SK-N-SH (cell line): ENCODE measurements at regions not wholly inside any gene's neighbourhood (a gene's known extent, or its start where the extent isn't known, plus 50 kb on each side); places are given as distances from the start of the nearest gene placed in this dataset.

Experiments used
- CTCF ChIA-PET: fragments of 300-600, 350-600 bp; formaldehyde crosslinking; extraction: SDS; loops from one replicate; lab custom pipeline; 2021; lab: Yijun Ruan, JAX
- POLR2A ChIA-PET: fragments of 350-600 bp; sonication (Branson Sonifier 250); formaldehyde crosslinking; extraction: SDS; loops from one replicate; lab custom pipeline; 2020; ENCODE audit warnings: antibody characterized with exemption, inconsistent platforms; lab: Yijun Ruan, JAX
- DNase-seq: peaks from one replicate; pipeline ENCODE4 v3.0.0; 2012
- H2AFZ ChIP-seq: fragments of 200-600 bp; sonication (generic); 2 replicates; pipeline ENCODE4 v1.8.1; 2016; ENCODE audit warnings: antibody characterized with exemption, mild to moderate bottlenecking, low read depth
- H3F3A ChIP-seq: fragments of 200-600 bp; sonication (generic); replicated peaks from 2 replicates; pipeline ENCODE3; 2016; ENCODE audit warnings: antibody characterized with exemption, mild to moderate bottlenecking; ENCODE audit not compliant: insufficient read depth
- H3K27ac ChIP-seq, 2 experiments: fragments of 200-500 bp in 1 of 2; fragments of 200-600 bp in 1 of 2; sonication (Bioruptor generic) in 1 of 2; sonication (generic), shearing (Covaris generic) in 1 of 2; 2 replicates each; pipeline versions ENCODE4 v1.5.1 to v1.6.1; 2014 to 2016; ENCODE audit warnings: low read depth in 2 of 2, inconsistent platforms in 1 of 2, low read length in 1 of 2, mild to moderate bottlenecking in 1 of 2, mixed read lengths in 1 of 2
- H3K27me3 ChIP-seq: fragments of 200-600 bp; sonication (generic), shearing (Covaris generic); 2 replicates; pipeline ENCODE4 v1.6.1; 2016; ENCODE audit warnings: mixed run types; ENCODE audit not compliant: insufficient read depth
- H3K36me3 ChIP-seq, 2 experiments: fragments of 200-500 bp in 1 of 2; fragments of 200-600 bp in 1 of 2; sonication (Bioruptor generic) in 1 of 2; sonication (generic) in 1 of 2; replicated peaks in 1 of 2; 2 replicates each; pipeline versions ENCODE3 to v1.5.1; 2014 to 2016; ENCODE audit warnings: low read length in 1 of 2, mild to moderate bottlenecking in 1 of 2; ENCODE audit not compliant: insufficient read depth in 2 of 2, control insufficient read depth in 1 of 2
- H3K4me1 ChIP-seq, 2 experiments: fragments of 200-500 bp in 1 of 2; fragments of 200-600 bp in 1 of 2; sonication (Bioruptor generic) in 1 of 2; sonication (generic), shearing (Covaris generic) in 1 of 2; 2 replicates each; pipeline versions ENCODE4 v1.5.1 to v1.6.1; 2014 to 2016; ENCODE audit warnings: low read depth in 1 of 2, low read length in 1 of 2, mixed run types in 1 of 2; ENCODE audit not compliant: insufficient read depth in 2 of 2, control insufficient read depth in 1 of 2
- H3K4me2 ChIP-seq: fragments of 200-600 bp; sonication (generic), shearing (Covaris generic); 2 replicates; pipeline ENCODE4 v1.6.1; 2017; ENCODE audit warnings: mixed run types
- H3K4me3 ChIP-seq, 2 experiments: fragments of 200-500 bp in 1 of 2; fragments of 200-600 bp in 1 of 2; sonication (Bioruptor generic) in 1 of 2; sonication (generic), shearing (Covaris generic) in 1 of 2; 2 replicates each; pipeline versions ENCODE4 v1.5.1 to v1.8.1; 2014 to 2016; ENCODE audit warnings: low read depth in 2 of 2, inconsistent platforms in 1 of 2, low read length in 1 of 2, mild to moderate bottlenecking in 1 of 2, mixed read lengths in 1 of 2, moderate library complexity in 1 of 2
- H3K79me2 ChIP-seq: fragments of 200-600 bp; sonication (generic); 2 replicates; pipeline ENCODE4 v1.8.1; 2017; ENCODE audit warnings: mild to moderate bottlenecking; ENCODE audit not compliant: insufficient read depth
- H3K9ac ChIP-seq: fragments of 200-600 bp; sonication (generic); 2 replicates; pipeline ENCODE4 v1.6.1; 2017; ENCODE audit warnings: mixed run types
- H3K9me2 ChIP-seq: fragments of 200-600 bp; sonication (generic); 2 replicates; pipeline ENCODE4 v1.6.1; 2017; ENCODE audit warnings: mixed run types
- H3K9me3 ChIP-seq: fragments of 200-600 bp; sonication (generic); 2 replicates; pipeline ENCODE4 v1.6.1; 2017; ENCODE audit warnings: mixed run types, mild to moderate bottlenecking, moderate library complexity
- H4K20me1 ChIP-seq: fragments of 200-600 bp; sonication (generic); 2 replicates; pipeline ENCODE4 v1.6.1; 2017; ENCODE audit warnings: mild to moderate bottlenecking, mixed run types; ENCODE audit not compliant: insufficient read depth
- ELF1 ChIP-seq: IDR thresholded peaks from 2 replicates; pipeline ENCODE4 v1.4.0; 2012
- EP300 ChIP-seq, 2 experiments: IDR thresholded peaks; 2 replicates each; pipeline versions ENCODE4 v1.4.0 to v1.6.1; 2012; ENCODE audit warnings: borderline replicate concordance in 1 of 2, low read depth in 1 of 2, low read length in 1 of 2
- EZH2phosphoT487 ChIP-seq: fragments of 200-600 bp; sonication (generic); IDR thresholded peaks from 2 replicates; pipeline ENCODE4 v1.6.1; 2017; ENCODE audit warnings: low read depth, mixed run types, mild to moderate bottlenecking, antibody characterized with exemption, moderate library complexity, borderline replicate concordance
- FOXM1 ChIP-seq: IDR thresholded peaks from 2 replicates; pipeline ENCODE4 v1.4.0; 2012; ENCODE audit warnings: low read depth, mild to moderate bottlenecking
- MXI1 ChIP-seq: IDR thresholded peaks from 2 replicates; pipeline ENCODE4 v1.6.1; 2012; ENCODE audit warnings: mild to moderate bottlenecking, low read depth, low read length, improper control_type of control experiment
- REST ChIP-seq: IDR thresholded peaks from 2 replicates; pipeline ENCODE4 v1.6.1; 2012; ENCODE audit warnings: mild to moderate bottlenecking, low read depth, low read length, moderate library complexity
- USF1 ChIP-seq: IDR thresholded peaks from 2 replicates; pipeline ENCODE4 v1.4.0; 2012; ENCODE audit warnings: low read depth, borderline replicate concordance
- USF2 ChIP-seq: fragments of 150-350 bp; IDR thresholded peaks from 2 replicates; pipeline ENCODE4 v1.6.1; 2017; ENCODE audit warnings: antibody characterized with exemption, low read length, low read depth, borderline replicate concordance
- YY1 ChIP-seq: IDR thresholded peaks from 2 replicates; pipeline ENCODE4 v1.4.0; 2012; ENCODE audit warnings: low read depth, mild to moderate bottlenecking
- TF ChIP-seq, protein P1 (sequence below): IDR thresholded peaks from 2 replicates; pipeline ENCODE4; 2012
- TF ChIP-seq, protein P2 (sequence below): fragments of 150-350 bp; IDR thresholded peaks from 2 replicates; pipeline ENCODE4 v1.6.1; 2016; ENCODE audit warnings: mild to moderate bottlenecking, low read depth, low read length

- Histone ChIP-seq H2AFZ (no peak overlapping the region), H3K4me2 (no peak overlapping the region), H3K27ac (no peak overlapping the region), H3F3A (no peaks in the 10 kb centered on the region), H3K79me2 (no peaks in the 10 kb centered on the region), H3K9ac (no peak overlapping the region), H3K27me3 (no peaks in the 10 kb centered on the region), H3K4me3 (no peak overlapping the region), H3K9me2 (no peaks in the 10 kb centered on the region), H3K9me3 (no peaks in the 10 kb centered on the region), H4K20me1 (no peaks in the 10 kb centered on the region), H3K4me1 (peaks cover 0 to under 1% of the 10 kb centered on the region in 2 experiments; a peak in 1 of 4 replicates), H3K36me3 (no peaks in the 10 kb centered on the region)
- ChIA-PET CTCF (interaction anchor here (0.7 to 2.2 kb wide), 4 partner anchors 14 to 58 kb away, joined by 3 to 5 read pairs (median 4); no protein-coding TSS in a partner anchor), POLR2A (no interaction called here)
- TF ChIP-seq MXI1 (no peak), ELF1 (no peak), USF2 (no peak), REST (no peak), YY1 (no peak), EP300 (IDR thresholded peaks at IDR 0.05; ENCODE audit: borderline replicate concordance in 1 of 2, low read depth in 1 of 2, low read length in 1 of 2) (no peak), FOXM1 (no peak), EZH2phosphoT487 (no peak), USF1 (no peak)
- TF ChIP-seq, protein P1, sequence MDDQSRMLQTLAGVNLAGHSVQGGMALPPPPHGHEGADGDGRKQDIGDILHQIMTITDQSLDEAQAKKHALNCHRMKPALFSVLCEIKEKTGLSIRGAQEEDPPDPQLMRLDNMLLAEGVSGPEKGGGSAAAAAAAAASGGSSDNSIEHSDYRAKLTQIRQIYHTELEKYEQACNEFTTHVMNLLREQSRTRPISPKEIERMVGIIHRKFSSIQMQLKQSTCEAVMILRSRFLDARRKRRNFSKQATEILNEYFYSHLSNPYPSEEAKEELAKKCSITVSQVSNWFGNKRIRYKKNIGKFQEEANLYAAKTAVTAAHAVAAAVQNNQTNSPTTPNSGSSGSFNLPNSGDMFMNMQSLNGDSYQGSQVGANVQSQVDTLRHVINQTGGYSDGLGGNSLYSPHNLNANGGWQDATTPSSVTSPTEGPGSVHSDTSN, result no peak
- TF ChIP-seq, protein P2, sequence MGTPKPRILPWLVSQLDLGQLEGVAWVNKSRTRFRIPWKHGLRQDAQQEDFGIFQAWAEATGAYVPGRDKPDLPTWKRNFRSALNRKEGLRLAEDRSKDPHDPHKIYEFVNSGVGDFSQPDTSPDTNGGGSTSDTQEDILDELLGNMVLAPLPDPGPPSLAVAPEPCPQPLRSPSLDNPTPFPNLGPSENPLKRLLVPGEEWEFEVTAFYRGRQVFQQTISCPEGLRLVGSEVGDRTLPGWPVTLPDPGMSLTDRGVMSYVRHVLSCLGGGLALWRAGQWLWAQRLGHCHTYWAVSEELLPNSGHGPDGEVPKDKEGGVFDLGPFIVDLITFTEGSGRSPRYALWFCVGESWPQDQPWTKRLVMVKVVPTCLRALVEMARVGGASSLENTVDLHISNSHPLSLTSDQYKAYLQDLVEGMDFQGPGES, result no peak
- DNase-seq, result no peak
Measured at GRCh38 chr1:168381850-168382249, 101.2 kb downstream of the TBX19 start.
